ENCODE measurements at regions not wholly inside any gene's neighbourhood (a gene's known extent, or its start where the extent isn't known, plus 50 kb on each side); places are given as distances from the start of the nearest gene placed in this dataset.

- TF ChIP-seq CTCF (IDR thresholded peaks at IDR 0.05; ENCODE audit: low read length) (no peak), EZH2 (optimal IDR thresholded peaks at IDR 0.05; ENCODE audit: low read depth, low read length) (no peak)
Observed at GRCh38 chr11:90700789-90701439, 478.1 kb upstream of the CHORDC1 start.
